NCI-H2081 (cell line): ENCODE measurements at regions not wholly inside any gene's neighbourhood (a gene's known extent, or its start where the extent isn't known, plus 50 kb on each side); places are given as distances from the start of the nearest gene placed in this dataset.

Source experiments
- DNase-seq, 2 experiments: peaks; one replicate each; lab custom pipeline; 2025; lab: John Stamatoyannopoulos, UW

- no peak for DNase-seq
These were observed 55.2 kb upstream of the IL12B start for GRCh38 chr5:159385536-159385935.

GRCh38 chr5:159386028-159386711, 55.9 kb upstream of the IL12B start:
- DNase-seq, result no peak

- no peak for DNase-seq
These were observed 62.6 kb upstream of the IL12B start for GRCh38 chr5:159392871-159393270.

GRCh38 chr5:159393854-159394274, 63.6 kb upstream of the IL12B start:
- DNase-seq, result no peak

GRCh38 chr5:159395202-159395601, 64.9 kb upstream of the IL12B start:
- no peak for DNase-seq

- no peak for DNase-seq
These were observed 68.6 kb upstream of the IL12B start for GRCh38 chr5:159398936-159399335.

- DNase-seq, result no peak
These were observed 70.2 kb upstream of the IL12B start for GRCh38 chr5:159400476-159400875.

GRCh38 chr5:159402311-159402710, 72.0 kb upstream of the IL12B start:
- peak in 1 of 2 experiments; percentile 3 for DNase-seq

- DNase-seq, result no peak
These were observed 72.6 kb upstream of the IL12B start for GRCh38 chr5:159402856-159403255.

- DNase-seq, result no peak
These were observed 73.8 kb upstream of the IL12B start for GRCh38 chr5:159403906-159404681.

GRCh38 chr5:159405611-159406031, 75.3 kb upstream of the IL12B start:
- DNase-seq, result no peak

- DNase-seq, result no peak
These were observed 76.3 kb upstream of the IL12B start for GRCh38 chr5:159406571-159406970.

- no peak for DNase-seq
These were observed 79.5 kb upstream of the IL12B start for GRCh38 chr5:159409801-159410200.

GRCh38 chr5:159410480-159410879, 80.2 kb upstream of the IL12B start:
- no peak for DNase-seq

- DNase-seq, result no peak
These were observed 80.8 kb upstream of the IL12B start for GRCh38 chr5:159411115-159411514.

- DNase-seq, result peak in 1 of 2 experiments; percentile 11
These were observed 82.2 kb upstream of the IL12B start for GRCh38 chr5:159412284-159413046.

GRCh38 chr5:159414021-159414420, 83.7 kb upstream of the IL12B start:
- no peak for DNase-seq

GRCh38 chr5:159415301-159415937, 85.1 kb upstream of the IL12B start:
- no peak for DNase-seq

GRCh38 chr5:159416438-159416837, 86.2 kb upstream of the IL12B start:
- DNase-seq, result no peak

- no peak for DNase-seq
These were observed 86.9 kb upstream of the IL12B start for GRCh38 chr5:159417170-159417569.

GRCh38 chr5:159419576-159419975, 89.3 kb upstream of the IL12B start:
- no peak for DNase-seq

- no peak for DNase-seq
These were observed 90.7 kb upstream of the IL12B start for GRCh38 chr5:159420940-159421339.
